ENCODE measurements at regions not wholly inside any gene's neighbourhood (a gene's known extent, or its start where the extent isn't known, plus 50 kb on each side); places are given as distances from the start of the nearest gene placed in this dataset.

GRCh38 chr16:87076950-87077749 lies 240.0 kb downstream of the C16orf95 start:
- TF ChIP-seq, protein P1, sequence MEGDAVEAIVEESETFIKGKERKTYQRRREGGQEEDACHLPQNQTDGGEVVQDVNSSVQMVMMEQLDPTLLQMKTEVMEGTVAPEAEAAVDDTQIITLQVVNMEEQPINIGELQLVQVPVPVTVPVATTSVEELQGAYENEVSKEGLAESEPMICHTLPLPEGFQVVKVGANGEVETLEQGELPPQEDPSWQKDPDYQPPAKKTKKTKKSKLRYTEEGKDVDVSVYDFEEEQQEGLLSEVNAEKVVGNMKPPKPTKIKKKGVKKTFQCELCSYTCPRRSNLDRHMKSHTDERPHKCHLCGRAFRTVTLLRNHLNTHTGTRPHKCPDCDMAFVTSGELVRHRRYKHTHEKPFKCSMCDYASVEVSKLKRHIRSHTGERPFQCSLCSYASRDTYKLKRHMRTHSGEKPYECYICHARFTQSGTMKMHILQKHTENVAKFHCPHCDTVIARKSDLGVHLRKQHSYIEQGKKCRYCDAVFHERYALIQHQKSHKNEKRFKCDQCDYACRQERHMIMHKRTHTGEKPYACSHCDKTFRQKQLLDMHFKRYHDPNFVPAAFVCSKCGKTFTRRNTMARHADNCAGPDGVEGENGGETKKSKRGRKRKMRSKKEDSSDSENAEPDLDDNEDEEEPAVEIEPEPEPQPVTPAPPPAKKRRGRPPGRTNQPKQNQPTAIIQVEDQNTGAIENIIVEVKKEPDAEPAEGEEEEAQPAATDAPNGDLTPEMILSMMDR (IDR thresholded peaks at IDR 0.05): peak; percentile 88
- no peak for TF ChIP-seq ZFX (IDR thresholded peaks at IDR 0.05; ENCODE audit: borderline replicate concordance)

All from 22Rv1 (cell line).